D721Med (cell line): ENCODE measurements at regions not wholly inside any gene's neighbourhood (a gene's known extent, or its start where the extent isn't known, plus 50 kb on each side); places are given as distances from the start of the nearest gene placed in this dataset.
"Not testable (repeated sequence)": the region's sequence is repeated elsewhere in the genome, so short reads cannot be mapped to it uniquely, and the experiment has no call there.

ENCODE experiments used
- DNase-seq: peaks from one replicate; pipeline ENCODE4 v3.0.0; 2011; ENCODE audit warnings: low spot score; ENCODE audit not compliant: insufficient read length
- FAIRE-seq: peaks from 2 replicates; lab custom pipeline; 2011; peaks lifted over from hg19 to GRCh38; lab: Jason Lieb, UNC
- TF ChIP-seq, protein P1 (sequence below): IDR thresholded peaks from 2 replicates; pipeline ENCODE4 v1.5.1; 2012; ENCODE audit warnings: mild to moderate bottlenecking, control low read depth; ENCODE audit not compliant: insufficient read depth; ENCODE audit errors: missing control alignments

DNA sequence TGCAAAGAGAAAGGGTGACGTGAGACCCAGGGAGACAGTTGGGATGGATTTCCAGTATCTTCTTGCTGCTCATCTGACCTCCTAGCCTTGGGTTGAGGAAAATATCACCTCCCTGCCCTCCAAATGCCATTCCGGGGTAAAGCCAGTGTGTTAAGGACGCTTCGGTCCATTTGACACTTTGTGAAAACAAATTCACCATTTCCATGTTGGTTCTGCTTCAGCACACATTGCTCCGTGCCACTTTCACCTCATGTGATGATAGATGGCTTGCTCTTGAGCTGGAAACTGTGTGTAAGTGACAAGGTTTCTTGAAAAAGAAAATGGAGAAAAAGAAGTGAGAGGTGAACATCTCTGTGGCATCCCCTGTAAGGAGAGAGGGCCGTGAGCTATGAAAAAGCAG lies 256.1 kb upstream of the PGRMC2 start:
- FAIRE-seq = no peak
- no peak for DNase-seq

DNA sequence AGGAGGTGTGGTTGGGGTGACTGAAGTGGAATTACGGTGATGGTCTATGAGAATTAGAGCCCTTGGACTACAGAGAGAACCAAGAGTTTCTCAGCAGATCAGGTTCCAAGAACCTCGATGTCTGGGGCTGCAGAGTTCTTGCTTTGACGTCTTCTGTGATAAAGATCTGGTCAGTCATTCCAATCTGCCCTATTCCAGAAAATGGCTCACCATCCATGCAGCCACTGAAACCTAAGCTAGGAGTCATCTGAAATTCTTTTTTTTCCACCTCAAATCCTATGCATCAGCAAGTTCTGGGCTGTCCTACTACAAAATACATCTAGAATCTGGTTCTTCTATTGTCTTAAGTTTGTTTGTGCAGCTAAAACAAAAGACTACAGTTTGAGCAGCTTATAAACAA lies 254.4 kb upstream of the PGRMC2 start:
- TF ChIP-seq, protein P1, sequence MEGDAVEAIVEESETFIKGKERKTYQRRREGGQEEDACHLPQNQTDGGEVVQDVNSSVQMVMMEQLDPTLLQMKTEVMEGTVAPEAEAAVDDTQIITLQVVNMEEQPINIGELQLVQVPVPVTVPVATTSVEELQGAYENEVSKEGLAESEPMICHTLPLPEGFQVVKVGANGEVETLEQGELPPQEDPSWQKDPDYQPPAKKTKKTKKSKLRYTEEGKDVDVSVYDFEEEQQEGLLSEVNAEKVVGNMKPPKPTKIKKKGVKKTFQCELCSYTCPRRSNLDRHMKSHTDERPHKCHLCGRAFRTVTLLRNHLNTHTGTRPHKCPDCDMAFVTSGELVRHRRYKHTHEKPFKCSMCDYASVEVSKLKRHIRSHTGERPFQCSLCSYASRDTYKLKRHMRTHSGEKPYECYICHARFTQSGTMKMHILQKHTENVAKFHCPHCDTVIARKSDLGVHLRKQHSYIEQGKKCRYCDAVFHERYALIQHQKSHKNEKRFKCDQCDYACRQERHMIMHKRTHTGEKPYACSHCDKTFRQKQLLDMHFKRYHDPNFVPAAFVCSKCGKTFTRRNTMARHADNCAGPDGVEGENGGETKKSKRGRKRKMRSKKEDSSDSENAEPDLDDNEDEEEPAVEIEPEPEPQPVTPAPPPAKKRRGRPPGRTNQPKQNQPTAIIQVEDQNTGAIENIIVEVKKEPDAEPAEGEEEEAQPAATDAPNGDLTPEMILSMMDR = no peak
- FAIRE-seq (no peak), DNase-seq (no peak)

More for the DNA sequence above, 256.1 kb upstream of the PGRMC2 start:
- TF ChIP-seq, protein P1 = no peak

DNA sequence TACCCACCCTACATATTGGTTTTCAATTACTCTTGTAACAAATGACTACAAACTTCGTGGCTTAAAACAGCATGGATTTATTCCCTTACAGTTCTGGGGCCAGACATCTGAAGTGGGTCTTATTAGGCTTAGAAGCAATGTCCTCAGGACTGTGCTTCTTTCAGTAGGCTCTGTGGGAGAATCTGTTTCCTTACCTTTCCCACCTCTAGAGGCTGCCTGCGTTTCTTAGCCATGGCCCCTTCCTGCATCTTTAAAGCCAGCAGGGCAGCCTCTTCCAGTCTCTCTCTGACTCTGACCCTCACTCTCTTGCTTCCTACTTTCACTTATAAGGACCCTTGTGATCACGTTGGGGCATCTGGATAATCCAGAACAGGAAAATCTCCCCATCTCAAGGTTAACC lies 252.5 kb upstream of the PGRMC2 start:
- DNase-seq (no peak), FAIRE-seq (no peak)
- TF ChIP-seq, protein P1 = no peak

DNA sequence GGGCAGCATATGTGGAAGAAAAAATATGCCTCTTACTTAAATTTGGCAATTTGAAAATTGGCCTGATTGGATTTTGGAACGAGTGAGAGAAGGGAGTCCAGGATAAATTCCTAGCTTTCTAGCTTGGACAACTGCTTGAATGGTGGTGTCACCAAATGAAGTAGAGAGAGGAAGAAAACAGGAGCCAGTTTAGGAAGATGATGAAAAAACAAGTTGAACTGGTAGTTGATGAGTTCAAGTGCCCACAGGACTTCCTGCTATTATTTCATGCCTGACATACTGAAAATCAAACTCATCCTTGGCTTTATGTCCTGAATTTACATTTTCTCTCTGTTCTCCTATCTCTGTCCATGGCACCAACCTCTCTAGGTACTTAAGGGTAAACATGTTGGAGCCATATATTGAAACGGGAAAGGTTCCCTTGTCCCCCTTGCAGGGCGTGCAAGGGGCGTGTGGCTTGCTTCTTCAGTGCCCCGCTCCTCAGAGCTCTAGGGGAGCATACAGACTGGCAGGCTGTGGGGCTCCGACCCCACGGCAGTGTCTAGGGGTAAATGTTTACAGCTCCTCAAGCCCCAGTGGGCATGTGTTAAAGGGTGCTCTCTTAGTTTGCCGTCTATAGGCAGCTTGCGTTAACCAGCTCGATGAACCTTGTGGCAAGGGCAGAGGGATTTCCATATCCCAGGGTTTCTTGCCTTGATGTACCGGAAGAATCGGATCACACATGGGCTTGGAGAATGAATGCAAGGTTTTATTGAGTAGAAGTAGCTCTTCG lies 250.7 kb upstream of the PGRMC2 start:
- FAIRE-seq (no peak), DNase-seq (no peak)
- TF ChIP-seq, protein P1 = no peak

DNA sequence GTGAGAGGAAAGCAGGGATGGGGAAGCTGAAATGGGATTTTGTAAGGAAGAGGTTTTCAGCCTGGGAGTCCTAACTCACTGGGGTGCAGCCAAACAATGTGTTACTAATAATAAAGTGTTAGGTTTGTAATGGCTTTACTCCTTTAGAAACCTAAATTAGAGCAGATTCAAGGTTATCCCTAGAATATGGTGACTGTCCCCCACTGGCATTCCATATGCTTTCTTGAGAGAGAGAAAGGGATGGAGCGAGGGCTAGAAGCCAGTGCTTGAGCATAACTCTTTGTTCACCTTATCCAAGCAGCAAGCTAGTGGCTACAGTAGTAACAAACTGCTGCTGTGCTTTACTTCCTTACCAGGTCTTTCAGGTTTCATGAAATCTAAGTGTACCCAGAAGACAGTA lies 249.1 kb upstream of the PGRMC2 start:
- TF ChIP-seq, protein P1 = no peak
- DNase-seq (no peak), FAIRE-seq (no peak)

DNA sequence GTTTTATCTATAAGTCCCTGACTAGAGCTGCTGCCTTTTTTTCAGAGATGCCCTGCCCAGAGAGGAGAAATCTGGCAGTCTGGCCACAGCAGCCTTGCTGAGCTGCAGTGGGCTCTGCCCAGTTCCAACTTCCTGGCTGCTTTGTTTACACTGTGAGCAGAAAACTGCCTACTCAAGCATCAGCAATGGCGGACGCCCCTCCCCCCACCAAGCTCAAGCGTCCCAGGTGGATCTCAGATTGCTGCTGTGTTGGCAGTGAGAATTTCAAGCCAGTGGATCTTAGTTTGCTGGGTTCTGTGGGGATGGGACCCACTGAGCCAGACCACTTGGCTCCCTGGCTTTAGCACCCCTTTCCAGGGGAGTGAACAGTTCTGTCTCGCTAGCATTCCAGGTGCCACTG lies 247.9 kb upstream of the PGRMC2 start:
- DNase-seq, FAIRE-seq: not testable (repeated sequence)

DNA sequence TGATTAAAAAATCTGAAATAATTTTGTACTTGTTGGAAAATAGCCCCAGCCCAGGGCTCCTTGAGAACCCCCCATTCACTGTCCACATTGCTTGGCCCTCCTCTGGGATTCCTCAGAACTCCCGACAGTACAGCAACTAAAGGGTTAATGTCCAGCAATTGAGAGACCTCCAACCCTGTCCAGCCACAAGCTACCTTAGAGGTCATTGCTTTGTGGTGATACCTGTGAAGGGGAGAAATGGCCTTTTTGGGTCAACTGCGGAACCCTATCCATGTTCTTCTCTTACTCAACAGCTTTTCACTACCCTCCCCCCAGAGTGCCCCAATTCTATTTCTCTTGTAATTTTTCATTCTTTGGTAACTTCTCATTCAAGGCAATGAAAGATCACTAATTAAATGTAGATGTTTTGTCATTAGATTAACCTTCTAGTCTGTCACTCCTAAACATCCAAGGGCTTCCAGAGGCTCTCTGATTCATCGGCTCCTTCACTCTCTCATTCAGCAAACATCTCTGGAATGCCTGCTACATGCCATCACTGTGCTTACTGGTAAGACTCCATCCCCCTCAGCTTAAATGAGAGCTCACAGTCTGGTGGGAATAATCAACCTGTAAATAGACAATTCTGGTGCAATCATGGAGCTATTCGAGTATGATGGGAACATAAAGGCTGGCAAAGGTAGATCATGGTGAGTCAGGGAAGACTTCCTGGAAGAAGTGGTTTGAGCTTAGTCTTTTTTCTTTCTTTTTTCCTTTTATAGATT lies 241.4 kb upstream of the PGRMC2 start:
- TF ChIP-seq, protein P1 = no peak
- DNase-seq = no peak
- FAIRE-seq = no peak
